WTC11 (cell line): ENCODE measurements at regions not wholly inside any gene's neighbourhood (a gene's known extent, or its start where the extent isn't known, plus 50 kb on each side); places are given as distances from the start of the nearest gene placed in this dataset.

Experiments
- ATAC-seq: fragments of 200-7000 bp; cut with Tn5 transposase; 2 replicates; pipeline ENCODE4 v1.10.0; 2021; ENCODE audit warnings: mild to moderate bottlenecking, moderate library complexity
- CTCF ChIA-PET: fragments of 300-600 bp; sonication (Branson Sonifier 250); formaldehyde crosslinking; loops from one replicate; lab custom pipeline; 2021; ENCODE audit warnings: antibody characterized with exemption; lab: Charles Lee
- POLR2A ChIA-PET: fragments of 350-600 bp; sonication (Branson Sonifier 250); formaldehyde crosslinking; loops from one replicate; lab custom pipeline; 2021; ENCODE audit warnings: antibody characterized with exemption; lab: Charles Lee
- DNase-seq: peaks from one replicate; pipeline ENCODE4 v3.0.0; 2021; ENCODE audit warnings: low spot score
- H3K27ac Mint-ChIP-seq: 2 replicates; pipeline ENCODE4 v1.8.0; 2021; ENCODE audit warnings: mixed read lengths
- H3K27me3 Mint-ChIP-seq: 2 replicates; pipeline ENCODE4 v1.8.0; 2021; ENCODE audit warnings: low read depth, mild to moderate bottlenecking, moderate library complexity, mixed read lengths
- H3K36me3 Mint-ChIP-seq: 2 replicates; pipeline ENCODE4 v1.8.0; 2021; ENCODE audit warnings: mixed read lengths
- H3K4me1 Mint-ChIP-seq: 2 replicates; pipeline ENCODE4 v1.8.0; 2022; ENCODE audit warnings: mixed read lengths
- H3K4me3 Mint-ChIP-seq: 2 replicates; pipeline ENCODE4 v1.8.0; 2021; ENCODE audit warnings: mild to moderate bottlenecking, moderate library complexity, mixed read lengths
- H3K9me3 Mint-ChIP-seq: 2 replicates; pipeline ENCODE4 v1.8.0; 2021; ENCODE audit warnings: mixed read lengths
- ARID4B ChIP-seq: sonication (generic); formaldehyde crosslinking; IDR thresholded peaks from 2 replicates; pipeline ENCODE4 v1.8.0; 2023; ENCODE audit warnings: missing genetic modification reagents, mild to moderate bottlenecking, borderline replicate concordance
- E2F5 ChIP-seq: sonication (generic); formaldehyde crosslinking; IDR thresholded peaks from 2 replicates; pipeline ENCODE4 v1.8.1; 2022; ENCODE audit warnings: mild to moderate bottlenecking, moderate library complexity, missing genetic modification reagents
- JUN ChIP-seq: sonication (generic); formaldehyde crosslinking; IDR thresholded peaks from 2 replicates; pipeline ENCODE4 v1.8.0; 2023; ENCODE audit warnings: mild to moderate bottlenecking, missing genetic modification reagents
- MYBL2 ChIP-seq: sonication (generic); formaldehyde crosslinking; IDR thresholded peaks from 2 replicates; pipeline ENCODE4 v1.8.1; 2023; ENCODE audit warnings: mild to moderate bottlenecking, moderate library complexity, missing genetic modification reagents
- NR2C2 ChIP-seq: sonication (generic); formaldehyde crosslinking; IDR thresholded peaks from 2 replicates; pipeline ENCODE4 v1.8.0; 2022; ENCODE audit warnings: mild to moderate bottlenecking, missing genetic modification reagents
- SMAD4 ChIP-seq: sonication (generic); formaldehyde crosslinking; IDR thresholded peaks from 2 replicates; pipeline ENCODE4 v1.8.0; 2022; ENCODE audit warnings: mild to moderate bottlenecking, missing genetic modification reagents
- SOX15 ChIP-seq: fragments of 250-450 bp; sonication (Bioruptor Pico); IDR thresholded peaks from 2 replicates; pipeline ENCODE4 v1.9.0; 2021; ENCODE audit warnings: mild to moderate bottlenecking
- ZBTB43 ChIP-seq: sonication (generic); formaldehyde crosslinking; IDR thresholded peaks from 2 replicates; pipeline ENCODE4 v1.8.1; 2023; ENCODE audit warnings: mild to moderate bottlenecking, missing genetic modification reagents
- ZNF121 ChIP-seq: sonication (generic); formaldehyde crosslinking; IDR thresholded peaks from 2 replicates; pipeline ENCODE4 v1.8.0; 2023; ENCODE audit warnings: missing genetic modification reagents
- ZNF671 ChIP-seq: fragments of 250-450 bp; sonication (Bioruptor Pico); IDR thresholded peaks from 2 replicates; pipeline ENCODE4 v1.8.0; 2021; ENCODE audit warnings: mild to moderate bottlenecking
- TF ChIP-seq, protein P1 (sequence below): sonication (generic); formaldehyde crosslinking; IDR thresholded peaks from 2 replicates; pipeline ENCODE4 v1.8.1; 2022; ENCODE audit warnings: low read depth, missing genetic modification reagents, borderline replicate concordance
- TF ChIP-seq, protein P2 (sequence below): fragments of 250-450 bp; sonication (Bioruptor Pico); conservative IDR thresholded peaks from 2 replicates; pipeline ENCODE4 v1.9.0; 2021; ENCODE audit warnings: mild to moderate bottlenecking

DNA sequence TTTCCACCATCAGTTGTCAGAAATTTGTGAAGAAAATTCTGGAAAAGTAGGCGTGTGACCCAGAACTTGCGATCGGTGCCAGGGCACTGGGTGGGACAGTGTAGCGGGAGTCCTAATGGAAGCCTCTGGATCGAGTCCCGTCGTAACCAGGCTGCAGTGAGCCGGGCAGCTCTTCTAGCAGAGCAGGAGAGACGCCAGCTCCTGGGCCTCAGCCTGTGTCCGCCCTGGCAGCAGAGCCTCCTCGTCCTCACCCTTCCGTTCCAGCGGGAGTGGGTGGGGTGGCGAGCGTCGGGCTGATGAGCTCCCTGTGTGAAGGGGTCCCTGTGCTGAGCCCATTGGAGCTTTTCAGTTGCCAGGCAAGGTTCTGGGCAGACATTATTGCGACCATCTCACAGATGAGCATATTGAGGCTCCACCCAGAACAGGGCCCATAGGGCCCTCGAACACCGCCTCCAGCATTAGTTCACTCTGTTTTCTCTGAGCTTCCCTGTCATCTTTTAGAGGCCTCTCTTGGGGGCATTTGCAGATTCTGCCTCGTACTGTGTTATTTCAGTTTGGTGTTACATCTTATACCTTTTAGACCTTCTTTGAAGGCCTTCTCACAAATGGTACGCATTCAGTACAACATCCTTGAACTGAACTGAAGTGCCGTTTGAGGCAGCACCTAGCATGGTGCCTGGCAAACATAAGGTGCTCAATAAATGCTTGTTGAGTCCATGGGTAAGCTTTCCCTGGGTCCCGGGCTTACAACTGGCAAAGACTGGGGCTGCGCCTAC lies 207.1 kb upstream of the CIBAR2 start (continued):
- no peak for TF ChIP-seq ARID4B
- TF ChIP-seq, protein P1, sequence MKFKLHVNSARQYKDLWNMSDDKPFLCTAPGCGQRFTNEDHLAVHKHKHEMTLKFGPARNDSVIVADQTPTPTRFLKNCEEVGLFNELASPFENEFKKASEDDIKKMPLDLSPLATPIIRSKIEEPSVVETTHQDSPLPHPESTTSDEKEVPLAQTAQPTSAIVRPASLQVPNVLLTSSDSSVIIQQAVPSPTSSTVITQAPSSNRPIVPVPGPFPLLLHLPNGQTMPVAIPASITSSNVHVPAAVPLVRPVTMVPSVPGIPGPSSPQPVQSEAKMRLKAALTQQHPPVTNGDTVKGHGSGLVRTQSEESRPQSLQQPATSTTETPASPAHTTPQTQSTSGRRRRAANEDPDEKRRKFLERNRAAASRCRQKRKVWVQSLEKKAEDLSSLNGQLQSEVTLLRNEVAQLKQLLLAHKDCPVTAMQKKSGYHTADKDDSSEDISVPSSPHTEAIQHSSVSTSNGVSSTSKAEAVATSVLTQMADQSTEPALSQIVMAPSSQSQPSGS (CRISPR knock-in tag): no peak
- TF ChIP-seq NR2C2 (CRISPR knock-in tag): no peak

DNA sequence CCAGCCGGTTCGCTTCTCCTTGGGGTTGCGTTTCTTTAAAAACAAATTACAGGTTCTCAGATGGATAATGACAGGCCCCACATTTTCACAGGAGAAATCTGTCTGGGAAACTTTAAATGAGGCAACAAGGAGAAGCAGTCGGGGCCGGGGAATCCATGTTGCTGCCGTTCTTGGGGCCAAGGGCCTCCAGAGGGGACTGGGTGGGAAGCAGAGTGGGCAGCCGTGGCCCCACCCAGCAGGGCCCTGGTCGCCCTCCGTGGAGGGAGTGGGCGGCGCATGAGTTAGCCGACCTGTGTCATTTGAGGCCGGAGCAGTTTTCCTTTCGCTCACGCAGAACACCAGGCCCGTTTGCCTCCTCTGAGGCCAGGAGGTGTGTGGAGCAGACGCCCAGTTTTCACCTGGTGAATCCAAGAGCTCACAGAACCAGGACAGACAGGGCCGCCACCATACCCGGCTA lies 207.7 kb upstream of the CIBAR2 start:
- peaks cover 4% of the 10 kb centered on the region for H3K9me3 Mint-ChIP-seq
- H3K36me3 Mint-ChIP-seq: peaks cover 2% of the 10 kb centered on the region
- no peak for DNase-seq
- ChIA-PET POLR2A (no interaction called here), CTCF (interaction anchor here (1.2 to 2.0 kb wide), 2 partner anchors 11 to 96 kb away, joined by 4 to 6 read pairs; no protein-coding TSS in a partner anchor)
- TF ChIP-seq ZNF121 (CRISPR knock-in tag) (no peak), SMAD4 (CRISPR knock-in tag) (no peak), MYBL2 (CRISPR knock-in tag) (no peak), ZNF671 (CRISPR knock-in tag) (no peak), JUN (CRISPR knock-in tag) (no peak), E2F5 (no peak), ZBTB43 (CRISPR knock-in tag) (no peak), SOX15 (no peak)
- TF ChIP-seq, protein P2, sequence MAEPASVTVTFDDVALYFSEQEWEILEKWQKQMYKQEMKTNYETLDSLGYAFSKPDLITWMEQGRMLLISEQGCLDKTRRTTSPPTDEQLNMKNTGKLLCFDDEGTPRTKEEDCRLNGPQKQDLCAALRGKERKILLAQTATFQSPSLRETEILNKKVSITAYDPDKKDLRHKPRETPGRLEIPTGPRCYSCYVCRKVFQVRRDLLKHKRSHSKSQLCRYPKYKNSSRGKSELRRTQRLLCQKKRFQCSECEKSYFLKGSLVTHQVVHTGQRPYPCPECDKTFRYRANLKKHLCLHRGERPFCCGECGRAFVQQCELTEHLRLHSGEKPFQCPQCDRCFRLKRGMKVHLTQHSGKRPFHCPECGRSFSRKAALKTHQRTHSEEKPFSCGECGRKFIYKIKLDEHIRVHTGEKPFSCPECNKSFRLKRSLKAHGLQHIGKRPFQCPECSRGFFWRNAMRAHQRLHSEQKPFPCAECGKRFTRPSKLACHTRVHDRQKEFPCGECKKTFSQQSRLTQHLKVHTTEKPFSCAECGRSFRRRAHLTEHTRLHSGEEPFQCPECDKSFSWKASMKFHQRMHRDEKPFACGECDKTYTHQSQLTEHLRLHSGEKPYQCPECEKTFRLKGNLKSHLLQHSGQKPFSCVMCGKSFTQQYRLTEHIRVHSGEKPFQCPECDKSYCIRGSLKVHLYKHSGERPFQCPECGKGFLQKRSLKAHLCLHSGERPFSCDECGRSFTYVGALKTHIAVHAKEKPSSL (CRISPR knock-in tag): no peak
- H3K4me3 Mint-ChIP-seq: no peak overlapping the region
- no peak overlapping the region for H3K27ac Mint-ChIP-seq
- ATAC-seq: no peak
- H3K4me1 Mint-ChIP-seq: peaks cover 29% of the 10 kb centered on the region
- H3K27me3 Mint-ChIP-seq: no peaks in the 10 kb centered on the region
